Activated naive CD4-positive, alpha-beta T cell treated with anti-CD3 and anti-CD28 coated beads, Interleukin-2, amount 10 ng/mL, durations not matched to agents 7 days and 5 days (primary cell): ENCODE measurements at regions not wholly inside any gene's neighbourhood (a gene's known extent, or its start where the extent isn't known, plus 50 kb on each side); places are given as distances from the start of the nearest gene placed in this dataset.

ENCODE experiments used
- CTCF ChIA-PET: fragments of 350-600 bp; sonication (Branson Sonifier 250); formaldehyde crosslinking; loops from one replicate; lab custom pipeline; 2021; ENCODE audit warnings: antibody characterized with exemption; lab: Charles Lee
- DNase-seq: peaks from one replicate; pipeline ENCODE4 v3.0.0-alpha.2; 2020
- H3K27ac Mint-ChIP-seq: one replicate; pipeline ENCODE4 v1.8.0; 2021; ENCODE audit warnings: mild to moderate bottlenecking, moderate library complexity, mixed read lengths
- H3K27me3 Mint-ChIP-seq: one replicate; pipeline ENCODE4 v1.8.0; 2021; ENCODE audit warnings: mild to moderate bottlenecking, mixed read lengths
- H3K36me3 Mint-ChIP-seq: one replicate; pipeline ENCODE4 v1.8.0; 2021; ENCODE audit warnings: mixed read lengths
- H3K4me1 Mint-ChIP-seq: one replicate; pipeline ENCODE4 v1.8.0; 2021; ENCODE audit warnings: mixed read lengths
- H3K4me3 Mint-ChIP-seq: one replicate; pipeline ENCODE4 v1.8.0; 2021; ENCODE audit warnings: mild to moderate bottlenecking, moderate library complexity, mixed read lengths
- H3K9me3 Mint-ChIP-seq: one replicate; pipeline ENCODE4 v1.8.0; 2021; ENCODE audit warnings: mixed read lengths

GRCh38 chr10:21099291-21100062 lies 202.4 kb upstream of the NEBL start:
- CTCF ChIA-PET: no interaction called here
- no peaks in the 10 kb centered on the region for H3K9me3 Mint-ChIP-seq
- no peak overlapping the region for H3K4me3 Mint-ChIP-seq
- no peaks in the 10 kb centered on the region for H3K4me1 Mint-ChIP-seq
- H3K27me3 Mint-ChIP-seq: no peaks in the 10 kb centered on the region
- DNase-seq: no peak
- no peaks in the 10 kb centered on the region for H3K36me3 Mint-ChIP-seq
- H3K27ac Mint-ChIP-seq: no peak overlapping the region

DNA sequence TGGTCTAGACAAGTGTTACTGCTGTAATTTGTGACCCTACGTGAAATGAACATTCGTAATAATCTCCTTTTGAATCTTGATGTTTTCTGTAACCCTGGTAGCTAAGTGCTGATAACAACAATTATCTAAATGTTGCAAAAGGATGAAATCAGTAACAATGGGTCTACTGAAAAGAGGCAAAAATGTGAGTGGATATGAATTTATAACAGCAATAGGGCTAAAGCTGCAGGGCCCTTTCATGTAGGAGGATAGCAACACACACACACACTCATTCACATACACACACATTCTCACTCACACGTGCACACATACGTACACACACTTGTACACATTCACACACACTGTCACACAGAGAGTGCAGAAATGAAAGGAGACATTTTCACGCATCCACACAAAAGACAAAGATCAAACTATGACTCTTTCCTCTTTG lies 200.8 kb upstream of the NEBL start:
- DNase-seq: no peak
- no peak overlapping the region for H3K27ac Mint-ChIP-seq
- H3K4me3 Mint-ChIP-seq: no peak overlapping the region
- H3K4me1 Mint-ChIP-seq: no peaks in the 10 kb centered on the region
- no peaks in the 10 kb centered on the region for H3K36me3 Mint-ChIP-seq
- CTCF ChIA-PET: no interaction called here
- H3K9me3 Mint-ChIP-seq: no peaks in the 10 kb centered on the region
- H3K27me3 Mint-ChIP-seq: no peaks in the 10 kb centered on the region

- H3K4me1 Mint-ChIP-seq: no peaks in the 10 kb centered on the region
- DNase-seq: no peak
- H3K4me3 Mint-ChIP-seq: no peak overlapping the region
- H3K36me3 Mint-ChIP-seq: no peaks in the 10 kb centered on the region
- CTCF ChIA-PET: interaction anchor here (0.6 kb wide), 1 partner anchor 9 kb away, joined by 3 read pairs; no protein-coding TSS in a partner anchor
- no peaks in the 10 kb centered on the region for H3K27me3 Mint-ChIP-seq
- no peak overlapping the region for H3K27ac Mint-ChIP-seq
- H3K9me3 Mint-ChIP-seq: no peaks in the 10 kb centered on the region
These were observed 198.5 kb upstream of the NEBL start for GRCh38 chr10:21095494-21096055.

GRCh38 chr10:21095073-21095472 lies 198.0 kb upstream of the NEBL start:
- H3K4me3 Mint-ChIP-seq: no peak overlapping the region
- no peak for DNase-seq
- H3K27ac Mint-ChIP-seq: no peak overlapping the region
- H3K27me3 Mint-ChIP-seq: no peaks in the 10 kb centered on the region
- H3K4me1 Mint-ChIP-seq: no peaks in the 10 kb centered on the region
- CTCF ChIA-PET: interaction anchor here (0.6 kb wide), 1 partner anchor 9 kb away, joined by 3 read pairs; no protein-coding TSS in a partner anchor
- no peaks in the 10 kb centered on the region for H3K9me3 Mint-ChIP-seq
- H3K36me3 Mint-ChIP-seq: no peaks in the 10 kb centered on the region

- no peaks in the 10 kb centered on the region for H3K9me3 Mint-ChIP-seq
- H3K27me3 Mint-ChIP-seq: no peaks in the 10 kb centered on the region
- CTCF ChIA-PET: no interaction called here
- no peaks in the 10 kb centered on the region for H3K4me1 Mint-ChIP-seq
- H3K36me3 Mint-ChIP-seq: no peaks in the 10 kb centered on the region
- no peak for DNase-seq
- no peak overlapping the region for H3K27ac Mint-ChIP-seq
- no peak overlapping the region for H3K4me3 Mint-ChIP-seq
These were observed 195.8 kb upstream of the NEBL start for GRCh38 chr10:21092683-21093524.

DNA sequence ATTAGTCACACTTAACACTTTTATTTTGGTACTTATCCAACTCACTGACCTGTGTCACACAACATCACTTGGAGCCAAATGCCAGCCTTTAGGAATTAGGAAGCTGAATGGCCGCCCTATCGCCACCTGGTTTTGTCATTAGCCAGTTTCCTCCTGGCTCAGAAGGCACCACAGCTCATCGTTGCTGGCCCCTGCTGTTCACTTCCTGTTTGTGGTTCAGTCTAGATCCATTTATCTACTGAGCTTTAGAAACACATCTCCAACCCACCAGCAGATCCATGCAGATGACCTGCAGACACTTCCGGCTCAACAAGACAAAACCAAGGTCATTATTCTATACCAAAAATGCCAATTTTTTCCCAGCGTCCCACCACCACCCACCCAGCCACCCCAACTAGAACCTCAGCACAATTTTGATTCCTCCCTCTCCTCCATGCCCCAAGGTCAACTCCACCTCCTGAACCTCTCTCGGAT lies 193.5 kb upstream of the NEBL start:
- Mint-ChIP-seq H3K4me1 (no peaks in the 10 kb centered on the region), H3K36me3 (no peaks in the 10 kb centered on the region), H3K27ac (no peak overlapping the region), H3K27me3 (no peaks in the 10 kb centered on the region), H3K4me3 (no peak overlapping the region), H3K9me3 (no peaks in the 10 kb centered on the region)
- DNase-seq: no peak
- CTCF ChIA-PET: no interaction called here

DNA sequence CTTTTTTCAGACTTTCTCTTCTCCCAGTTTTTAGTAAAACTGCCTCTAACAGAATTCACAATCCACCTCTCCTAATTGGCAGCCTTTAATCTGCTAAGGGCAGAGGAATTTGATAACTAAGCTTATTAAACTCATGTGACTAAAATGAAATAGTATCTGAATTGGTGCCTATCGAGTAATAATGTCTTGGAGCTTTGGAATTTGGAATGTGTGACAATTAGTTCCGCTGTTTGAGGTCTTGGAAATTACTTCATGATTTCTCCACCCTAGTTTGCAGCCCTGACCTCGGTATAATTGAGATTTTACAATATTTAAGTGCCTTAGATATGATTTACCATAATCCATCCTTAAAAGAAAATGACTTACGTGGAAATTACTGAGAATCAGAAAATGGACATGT lies 190.4 kb upstream of the NEBL start:
- H3K4me1 Mint-ChIP-seq: no peaks in the 10 kb centered on the region
- CTCF ChIA-PET: no interaction called here

DNA sequence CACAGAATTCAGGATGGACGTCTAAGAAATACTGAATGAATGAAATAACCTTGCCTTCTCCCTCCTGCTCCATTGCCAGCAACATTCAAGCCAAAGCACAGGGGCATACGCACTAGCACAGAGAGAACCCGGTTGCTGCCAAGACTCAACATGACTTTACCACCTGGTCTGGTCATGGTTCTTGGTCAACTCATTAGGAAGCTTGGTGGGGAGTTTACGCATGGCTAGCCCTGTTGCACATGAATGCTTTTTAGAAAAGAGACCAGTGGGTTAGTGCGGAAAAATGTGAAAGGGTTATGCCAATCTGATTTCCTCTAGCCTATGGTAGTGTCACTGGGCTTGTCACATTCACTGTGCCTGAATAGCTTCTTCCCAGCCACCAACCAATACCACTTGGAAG lies 187.6 kb upstream of the NEBL start:
- CTCF ChIA-PET: no interaction called here
- Mint-ChIP-seq H3K9me3 (no peaks in the 10 kb centered on the region), H3K27me3 (no peaks in the 10 kb centered on the region)

More for the DNA sequence above, 190.4 kb upstream of the NEBL start:
- H3K9me3 Mint-ChIP-seq: no peaks in the 10 kb centered on the region
- H3K27me3 Mint-ChIP-seq: no peaks in the 10 kb centered on the region
- no peak overlapping the region for H3K4me3 Mint-ChIP-seq
- H3K27ac Mint-ChIP-seq: no peak overlapping the region
- no peaks in the 10 kb centered on the region for H3K36me3 Mint-ChIP-seq
- DNase-seq: no peak

DNA sequence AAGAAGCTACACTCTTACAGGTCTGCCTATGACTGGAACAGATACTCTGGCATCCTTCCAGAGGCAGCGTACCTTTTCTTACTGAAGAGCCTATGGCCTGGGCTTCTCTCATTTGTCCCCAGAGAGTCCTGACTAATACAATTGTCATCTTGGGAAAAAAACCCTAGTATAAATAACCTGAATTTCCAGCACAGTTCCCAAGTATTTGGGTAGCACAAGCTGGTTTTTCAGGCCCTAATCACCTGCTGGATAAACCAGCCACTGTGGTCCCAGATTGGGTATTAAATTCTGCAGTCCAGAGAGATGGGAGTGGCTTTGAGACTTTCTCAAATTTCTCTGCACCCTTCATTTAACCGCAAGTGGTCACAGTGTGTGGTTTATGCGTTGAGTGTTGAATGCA lies 186.8 kb upstream of the NEBL start:
- CTCF ChIA-PET: no interaction called here
- H3K36me3 Mint-ChIP-seq: no peaks in the 10 kb centered on the region
- no peak for DNase-seq
- no peak overlapping the region for H3K4me3 Mint-ChIP-seq
- H3K4me1 Mint-ChIP-seq: no peaks in the 10 kb centered on the region
- H3K9me3 Mint-ChIP-seq: no peaks in the 10 kb centered on the region
- no peak overlapping the region for H3K27ac Mint-ChIP-seq
- no peaks in the 10 kb centered on the region for H3K27me3 Mint-ChIP-seq

More for the DNA sequence above, 187.6 kb upstream of the NEBL start:
- H3K4me3 Mint-ChIP-seq: no peak overlapping the region
- DNase-seq: no peak
- no peak overlapping the region for H3K27ac Mint-ChIP-seq
- H3K36me3 Mint-ChIP-seq: no peaks in the 10 kb centered on the region
- H3K4me1 Mint-ChIP-seq: no peaks in the 10 kb centered on the region

GRCh38 chr10:21082206-21082605 lies 185.1 kb upstream of the NEBL start:
- Mint-ChIP-seq H3K27me3 (no peaks in the 10 kb centered on the region), H3K27ac (no peak overlapping the region), H3K4me1 (no peaks in the 10 kb centered on the region), H3K4me3 (no peak overlapping the region), H3K9me3 (no peaks in the 10 kb centered on the region), H3K36me3 (no peaks in the 10 kb centered on the region)
- DNase-seq: no peak
- CTCF ChIA-PET: no interaction called here

- H3K36me3 Mint-ChIP-seq: no peaks in the 10 kb centered on the region
- DNase-seq: no peak
- no peak overlapping the region for H3K4me3 Mint-ChIP-seq
- no peaks in the 10 kb centered on the region for H3K4me1 Mint-ChIP-seq
- H3K9me3 Mint-ChIP-seq: no peaks in the 10 kb centered on the region
- H3K27me3 Mint-ChIP-seq: no peaks in the 10 kb centered on the region
- CTCF ChIA-PET: interaction anchor here (1.2 kb wide), 1 partner anchor 13 kb away, joined by 4 read pairs; no protein-coding TSS in a partner anchor
- H3K27ac Mint-ChIP-seq: no peak overlapping the region
These were observed 183.2 kb upstream of the NEBL start for GRCh38 chr10:21080261-21080660.

DNA sequence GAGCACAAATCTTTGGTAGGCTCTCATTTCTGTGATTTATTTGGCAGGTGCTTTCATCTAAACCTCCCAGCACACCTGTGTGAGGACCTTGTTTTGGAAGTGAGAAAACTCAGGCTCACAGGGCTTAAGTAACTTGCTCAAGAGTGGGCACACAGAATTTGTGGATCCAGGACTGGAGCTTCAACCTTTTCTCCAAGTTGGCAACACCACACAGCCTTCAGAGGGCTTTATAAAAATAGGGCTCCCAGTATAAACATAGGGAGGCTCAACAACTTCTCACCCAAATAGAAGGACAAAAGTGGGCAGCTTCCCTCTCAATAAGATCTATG lies 182.2 kb upstream of the NEBL start:
- H3K27me3 Mint-ChIP-seq: no peaks in the 10 kb centered on the region
- H3K27ac Mint-ChIP-seq: no peak overlapping the region
- CTCF ChIA-PET: interaction anchor here (1.0 to 1.6 kb wide), 3 partner anchors 12 to 71 kb away, joined by 3 to 4 read pairs (median 3); no protein-coding TSS in a partner anchor
- no peak for DNase-seq
- no peaks in the 10 kb centered on the region for H3K4me1 Mint-ChIP-seq
- H3K36me3 Mint-ChIP-seq: no peaks in the 10 kb centered on the region
- no peak overlapping the region for H3K4me3 Mint-ChIP-seq
- no peaks in the 10 kb centered on the region for H3K9me3 Mint-ChIP-seq

DNA sequence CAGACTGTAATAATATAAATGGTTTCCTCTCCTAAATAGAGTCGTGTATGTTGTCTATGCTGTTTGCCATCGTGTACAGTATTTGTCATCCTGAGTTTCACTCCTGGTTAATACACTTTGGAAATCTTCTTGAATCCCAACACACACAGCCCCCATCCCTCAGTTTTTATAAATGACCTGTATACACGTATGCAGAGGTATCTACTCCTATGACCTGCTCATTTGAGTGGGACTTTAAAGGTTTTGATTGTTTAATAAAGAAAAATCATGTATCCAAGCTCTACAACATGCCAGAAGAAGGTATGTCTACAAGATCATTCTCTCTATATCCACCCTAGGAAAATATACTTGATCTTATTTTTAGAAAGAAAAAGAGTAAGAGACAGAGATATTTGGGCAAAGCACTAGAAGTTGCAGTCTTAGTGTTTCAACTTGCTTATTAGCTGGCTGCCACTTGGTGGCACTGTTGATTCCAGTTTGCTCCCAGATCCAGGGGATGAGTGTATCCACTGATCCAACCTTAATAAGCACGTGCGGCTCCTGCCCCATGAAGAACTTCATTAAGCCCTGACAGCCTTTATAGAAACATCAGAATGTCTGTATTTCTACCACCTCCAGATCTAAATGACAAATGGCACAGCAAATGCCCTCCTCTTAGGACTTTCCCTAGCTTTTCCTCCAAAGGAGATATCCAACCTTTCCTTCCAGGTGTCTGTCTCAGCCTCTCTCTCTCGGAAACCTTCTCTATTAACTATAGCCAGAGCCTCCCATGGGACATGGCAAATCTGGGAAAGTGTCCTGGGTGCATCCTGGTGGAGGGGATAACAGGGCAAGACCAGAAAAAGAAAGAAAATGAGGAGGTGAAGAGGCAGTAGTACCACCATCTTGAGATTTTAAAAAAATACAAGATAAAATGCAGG lies 181.6 kb upstream of the NEBL start:
- Mint-ChIP-seq H3K36me3 (no peaks in the 10 kb centered on the region), H3K4me1 (no peaks in the 10 kb centered on the region), H3K4me3 (no peak overlapping the region), H3K27me3 (no peaks in the 10 kb centered on the region), H3K9me3 (no peaks in the 10 kb centered on the region), H3K27ac (no peak overlapping the region)
- CTCF ChIA-PET: interaction anchor here (0.6 to 1.6 kb wide), 4 partner anchors 11 to 98 kb away, joined by 3 to 4 read pairs (median 3); no protein-coding TSS in a partner anchor
- peak; percentile 35 for DNase-seq
